Fibroblast of skin of scalp (primary cell): ENCODE measurements at regions not wholly inside any gene's neighbourhood (a gene's known extent, or its start where the extent isn't known, plus 50 kb on each side); places are given as distances from the start of the nearest gene placed in this dataset.

Experiments
- DNase-seq: peaks from one replicate; pipeline ENCODE4 v3.0.0-alpha.2; 2013

DNA sequence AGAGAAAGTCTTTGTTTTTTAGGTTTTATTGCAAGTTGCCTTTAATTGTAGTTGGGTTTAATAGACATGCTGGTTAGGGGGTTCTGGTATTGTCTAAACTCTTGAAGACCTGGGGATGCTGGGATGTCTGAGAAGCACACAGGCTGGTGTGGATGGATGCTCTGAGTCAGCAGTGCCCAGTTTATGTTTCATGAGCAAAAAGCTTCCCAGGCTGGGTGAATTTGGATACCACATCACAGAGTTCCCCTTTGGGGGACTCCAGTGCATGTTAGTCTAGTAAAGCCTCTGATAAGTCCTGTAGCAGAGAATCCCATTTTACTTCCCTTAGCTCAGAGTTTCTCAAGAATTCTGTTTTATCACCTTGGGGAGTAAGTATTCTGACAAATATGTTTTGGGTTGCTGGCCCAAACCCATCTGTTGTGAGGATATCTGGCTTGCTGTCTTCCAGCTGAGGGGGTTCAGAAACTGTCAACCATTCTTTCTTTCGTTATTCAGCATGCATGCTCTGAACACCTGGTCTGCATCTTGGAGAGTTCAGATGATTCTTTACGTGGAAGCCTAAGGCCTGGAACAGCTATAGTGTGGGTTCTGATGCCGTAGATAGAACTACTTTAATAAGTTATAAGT, 509.1 kb downstream of the VRK1 start:
- DNase-seq = no peak

DNA sequence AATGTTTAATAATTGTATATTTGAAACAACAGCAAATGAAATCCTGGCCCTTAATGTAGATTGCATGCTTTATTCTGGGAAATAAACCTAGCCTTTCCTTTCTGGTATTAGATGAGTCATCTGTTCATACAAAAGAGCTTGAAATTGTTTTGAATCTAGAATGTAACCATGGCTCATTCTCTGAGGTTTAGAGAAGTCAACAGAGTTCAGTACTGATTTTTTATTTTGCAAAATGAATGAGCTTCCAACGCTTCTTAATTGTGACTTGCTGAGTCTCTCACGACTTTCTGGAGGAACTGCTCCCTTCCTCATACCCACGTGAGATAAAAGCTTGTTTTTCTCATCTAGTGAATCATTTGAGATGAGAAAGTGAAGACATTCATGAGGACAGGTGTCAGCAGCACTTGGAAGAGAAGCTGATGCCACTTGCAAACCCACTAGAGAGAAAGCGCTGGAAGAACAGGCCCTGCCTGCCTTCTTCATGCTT, 509.6 kb downstream of the VRK1 start:
- DNase-seq = peak; percentile 15

DNA sequence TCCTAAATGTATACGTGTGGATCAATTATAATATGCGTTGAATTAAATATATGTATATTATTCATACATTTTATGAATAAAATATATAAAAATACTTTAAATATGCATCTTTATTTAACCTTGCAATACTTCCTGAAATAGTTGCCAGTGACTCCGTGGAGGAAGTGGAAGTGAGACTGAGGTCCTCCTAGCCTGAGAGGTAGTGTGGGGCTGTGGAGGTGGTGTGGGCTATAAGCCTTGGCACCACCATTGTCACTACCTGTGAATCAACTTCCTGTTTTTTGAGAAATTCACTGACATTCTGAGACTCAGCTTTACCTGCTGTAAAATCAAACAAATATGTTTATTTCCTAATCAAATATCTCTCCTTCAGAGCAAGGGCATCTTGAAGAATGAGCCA, 514.2 kb downstream of the VRK1 start:
- DNase-seq = no peak

DNA sequence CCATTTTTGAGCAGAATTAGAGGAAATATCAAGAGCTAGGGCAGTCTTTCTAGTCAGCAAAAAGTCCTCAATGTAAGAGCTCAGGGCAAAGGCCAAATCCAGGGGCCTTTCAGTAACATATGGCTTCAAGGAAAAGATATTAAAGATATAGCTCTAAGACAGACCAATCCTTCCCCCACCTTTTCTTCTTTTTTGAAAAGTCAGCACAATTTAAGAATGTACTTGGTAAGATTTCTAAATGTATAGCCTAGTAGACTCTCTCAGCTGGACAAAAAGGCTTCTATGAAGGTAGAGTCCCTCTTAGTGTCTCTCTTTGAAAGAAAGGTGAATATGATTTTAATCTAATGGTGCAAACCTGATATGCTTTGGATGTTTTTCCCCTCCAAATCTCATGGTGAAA, 515.7 kb downstream of the VRK1 start:
- DNase-seq = no peak

DNA sequence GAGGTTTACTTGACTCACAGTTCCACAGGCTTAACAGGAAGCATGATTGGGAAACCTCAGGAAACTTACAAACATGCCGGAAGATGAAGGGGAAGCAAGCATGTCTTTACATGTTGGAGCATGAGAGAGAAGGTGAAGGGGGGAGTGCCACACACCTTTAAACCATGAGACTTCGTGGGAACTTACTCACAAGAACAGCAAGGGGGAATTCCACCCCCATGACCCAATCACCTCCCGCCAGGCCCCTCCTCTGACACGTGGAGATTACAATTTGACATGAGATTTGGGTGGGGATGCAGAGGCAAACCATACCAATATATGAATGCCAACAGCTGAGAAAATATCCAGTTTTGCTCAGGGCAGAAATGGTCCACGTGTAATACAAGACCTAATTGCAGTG, 518.6 kb downstream of the VRK1 start:
- DNase-seq = no peak

DNA sequence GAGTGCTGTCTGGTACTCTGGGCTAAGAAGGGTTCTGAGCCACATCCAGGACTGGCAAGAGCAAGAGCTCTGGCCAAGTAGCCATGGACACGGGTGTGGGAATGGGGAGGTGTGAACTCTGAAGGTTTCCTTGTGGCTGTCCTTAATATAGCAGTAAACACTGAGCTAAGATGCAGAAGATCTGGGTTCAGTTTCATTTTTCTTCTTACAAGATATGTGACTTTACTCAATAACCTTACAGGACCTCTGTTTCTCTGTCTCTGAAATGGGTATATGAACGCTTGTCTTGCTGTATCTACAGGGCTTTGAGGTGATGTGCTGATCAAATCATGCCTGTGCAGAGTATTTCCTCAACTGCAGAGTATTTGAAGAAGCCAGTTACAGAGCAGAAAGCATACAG, 521.2 kb downstream of the VRK1 start:
- DNase-seq = no peak

DNA sequence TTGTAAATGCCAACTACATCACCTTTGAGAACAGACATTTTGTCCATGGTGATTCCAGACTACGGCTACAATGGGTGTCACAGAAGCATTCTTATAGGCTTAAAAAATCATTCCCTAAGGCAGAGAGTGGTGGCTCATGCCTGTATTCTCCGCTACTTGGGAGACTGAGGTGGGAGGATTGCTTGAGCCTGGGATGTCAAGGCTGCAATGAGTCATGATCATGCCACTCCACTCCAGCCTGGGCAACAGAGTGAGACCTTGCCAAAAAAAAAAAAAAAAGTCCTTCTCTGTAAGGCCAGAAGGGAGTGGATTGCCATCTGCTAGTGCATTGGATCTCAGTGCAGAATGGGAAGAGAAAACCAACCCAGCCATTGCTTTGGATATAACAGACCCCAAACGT, 522.5 kb downstream of the VRK1 start:
- DNase-seq = no peak

DNA sequence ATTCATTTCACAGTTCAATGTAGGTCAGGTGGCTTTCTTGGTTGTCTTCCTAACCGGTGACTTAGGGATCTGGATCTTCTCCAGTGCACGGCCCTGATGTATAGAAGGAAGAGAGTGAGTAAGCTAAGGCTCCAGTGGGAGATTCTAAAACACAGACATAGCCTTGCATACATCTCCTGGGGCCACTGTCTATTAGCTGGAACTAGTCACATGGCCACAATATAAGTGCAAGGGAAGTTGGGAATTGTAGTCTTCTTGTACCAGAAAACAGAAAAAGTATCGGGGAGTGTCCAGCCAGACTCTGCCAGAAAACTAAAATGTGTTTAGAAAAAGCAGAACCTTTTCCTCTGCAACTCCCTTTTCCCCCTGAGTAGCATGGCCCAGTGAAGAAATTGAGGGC, 531.6 kb downstream of the VRK1 start:
- no peak for DNase-seq

DNA sequence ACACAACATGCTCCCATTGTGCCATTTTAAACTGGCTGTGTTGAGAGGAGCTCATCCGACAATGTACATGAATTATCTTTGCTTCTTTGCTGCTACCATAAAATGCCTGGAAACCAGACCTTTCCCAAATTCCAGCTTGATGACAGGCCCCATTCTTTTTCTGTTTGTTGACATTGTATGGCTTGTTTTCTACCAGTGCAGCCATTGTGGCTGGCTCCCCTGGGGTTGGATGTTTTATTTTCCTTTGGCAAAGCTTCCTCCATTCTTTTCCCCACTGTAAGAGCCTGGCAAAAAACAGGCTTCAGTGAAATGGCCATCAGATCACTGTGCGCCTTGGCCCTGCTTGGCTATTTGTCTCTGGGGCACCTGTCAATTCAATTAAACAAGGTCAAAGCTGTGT, 532.5 kb downstream of the VRK1 start:
- DNase-seq = peak; percentile 40

DNA sequence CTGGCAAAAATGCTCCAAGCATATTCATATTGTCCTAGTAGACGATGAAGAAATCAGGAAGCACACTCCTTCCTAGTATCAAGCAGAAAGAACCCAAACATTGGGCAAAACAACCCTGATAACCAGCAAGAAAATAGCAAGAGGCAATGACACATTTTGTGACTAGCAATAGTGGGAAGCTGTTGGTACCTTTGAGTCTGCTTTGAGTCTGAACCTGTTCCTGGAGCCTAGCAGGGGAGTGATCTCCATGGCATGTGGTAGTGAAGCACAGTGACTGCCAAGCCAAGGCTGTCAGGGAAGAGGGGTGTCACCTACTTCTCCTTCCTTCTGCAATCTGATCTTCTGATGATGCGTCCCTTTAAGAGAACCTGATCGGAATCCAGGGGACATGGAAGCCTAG, 533.9 kb downstream of the VRK1 start:
- DNase-seq = no peak

DNA sequence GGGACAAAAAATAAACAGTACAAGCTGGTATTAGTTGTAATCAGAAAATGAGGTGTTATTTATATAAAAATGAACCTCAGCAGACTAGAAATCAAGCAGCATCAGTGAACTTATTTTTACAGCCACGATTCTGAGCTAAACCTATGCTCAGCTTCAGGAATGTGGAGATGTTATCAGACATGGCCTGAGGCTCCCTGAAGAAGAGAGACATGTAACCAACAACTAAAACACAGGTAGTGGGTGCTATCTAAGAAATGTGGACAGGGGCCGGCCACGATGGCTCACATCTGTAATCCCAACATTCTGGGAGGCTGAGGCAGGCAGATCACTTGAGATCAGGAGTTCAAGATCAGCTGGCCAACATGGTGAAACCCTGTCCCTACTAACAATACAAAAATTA, 534.3 kb downstream of the VRK1 start:
- no peak for DNase-seq

DNA sequence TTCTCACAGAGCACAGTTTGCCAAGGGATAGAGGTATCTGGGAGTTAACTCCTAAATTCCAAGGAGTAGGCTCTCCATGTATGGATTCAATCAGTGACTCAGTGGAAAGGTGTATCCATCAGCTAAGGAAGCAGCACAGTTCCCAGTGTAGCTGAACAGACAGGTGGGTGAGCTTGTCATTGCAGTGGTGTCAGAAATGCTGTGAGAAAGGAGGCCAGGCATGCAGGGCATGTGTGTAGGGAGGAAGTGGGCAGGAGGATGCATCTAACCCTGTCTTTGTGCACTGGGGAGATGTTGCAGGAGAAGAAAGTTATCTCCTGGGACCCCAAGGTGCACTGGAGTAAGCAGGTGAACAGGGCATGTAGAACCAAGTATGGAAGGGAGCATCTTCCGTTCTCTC, 539.0 kb downstream of the VRK1 start:
- DNase-seq = no peak

DNA sequence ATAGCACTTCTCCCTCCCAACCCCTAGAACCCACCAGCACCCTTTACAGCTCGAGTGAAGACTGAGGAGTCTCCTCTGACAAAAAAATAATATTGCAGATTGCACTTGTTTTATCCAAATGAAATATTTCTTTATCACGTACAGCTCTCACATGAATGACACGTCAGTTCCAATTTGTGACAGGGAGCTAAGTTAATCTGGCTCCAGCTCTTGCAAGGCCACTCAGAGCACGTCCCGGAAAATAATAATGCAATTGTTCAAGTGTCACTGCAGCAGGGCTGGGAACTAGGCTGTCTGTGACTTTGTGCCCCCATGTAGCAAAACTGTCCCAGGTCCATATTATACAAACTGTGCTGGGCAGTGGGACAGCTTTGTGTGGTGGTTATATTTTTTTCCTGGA, 539.6 kb downstream of the VRK1 start:
- DNase-seq = no peak

DNA sequence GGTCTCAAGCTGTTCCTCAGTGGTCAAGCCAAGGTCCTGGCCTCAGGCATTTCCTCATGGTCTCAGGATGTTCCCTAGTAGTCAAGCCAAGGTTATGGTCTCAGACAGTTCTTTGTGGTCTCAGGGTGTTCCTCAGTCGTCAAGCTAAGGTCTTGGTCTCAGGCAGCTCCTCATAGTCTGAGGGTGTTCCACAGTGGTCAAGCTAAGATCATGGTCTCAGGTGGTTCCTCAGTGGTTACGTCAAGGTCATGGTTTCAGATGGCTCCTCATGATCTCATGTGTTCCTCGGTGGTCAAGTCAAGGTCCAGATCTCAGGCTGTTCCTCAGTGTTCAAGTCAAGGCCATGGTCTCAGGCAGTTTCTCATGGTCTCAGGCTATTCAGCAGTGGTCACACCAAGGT, 540.1 kb downstream of the VRK1 start:
- no peak for DNase-seq

DNA sequence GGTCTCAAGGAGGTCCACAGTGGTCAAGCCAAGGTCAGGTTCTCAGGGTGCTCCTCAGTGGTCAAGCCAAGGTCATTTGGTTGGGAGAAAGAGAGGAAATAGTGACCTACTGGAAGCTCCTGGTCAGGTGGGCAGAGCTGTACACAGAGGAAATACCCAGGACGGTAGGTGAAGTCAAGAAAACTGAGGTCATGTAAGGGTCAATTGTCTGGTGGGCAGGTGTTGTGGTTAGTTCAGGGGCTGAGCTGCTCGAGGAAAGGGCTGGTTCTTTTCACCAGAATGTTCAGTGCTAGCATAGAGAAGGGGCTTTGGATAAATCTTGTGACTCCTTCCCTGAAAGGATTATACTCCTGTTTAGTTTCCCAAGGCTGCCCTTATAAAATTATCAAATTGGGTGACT, 540.5 kb downstream of the VRK1 start:
- DNase-seq = no peak

DNA sequence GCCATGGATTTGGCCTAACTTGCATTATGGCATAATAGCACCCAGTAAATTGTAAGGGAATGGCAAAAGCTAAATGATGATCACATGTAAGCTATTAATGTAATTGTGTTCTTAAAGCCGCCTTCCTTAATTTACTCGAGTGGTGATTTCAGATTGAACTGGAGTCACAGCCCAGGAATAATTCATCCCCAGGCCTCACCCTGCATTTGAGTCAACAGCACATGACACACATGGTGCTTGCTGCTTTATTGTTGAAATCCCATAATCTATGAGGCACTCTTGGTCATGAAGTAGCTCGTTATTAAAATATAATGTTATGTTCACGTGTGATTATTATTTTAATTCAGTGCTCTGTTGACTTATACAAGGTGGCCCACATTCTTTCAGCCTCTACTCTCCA, 547.5 kb downstream of the VRK1 start:
- no peak for DNase-seq

DNA sequence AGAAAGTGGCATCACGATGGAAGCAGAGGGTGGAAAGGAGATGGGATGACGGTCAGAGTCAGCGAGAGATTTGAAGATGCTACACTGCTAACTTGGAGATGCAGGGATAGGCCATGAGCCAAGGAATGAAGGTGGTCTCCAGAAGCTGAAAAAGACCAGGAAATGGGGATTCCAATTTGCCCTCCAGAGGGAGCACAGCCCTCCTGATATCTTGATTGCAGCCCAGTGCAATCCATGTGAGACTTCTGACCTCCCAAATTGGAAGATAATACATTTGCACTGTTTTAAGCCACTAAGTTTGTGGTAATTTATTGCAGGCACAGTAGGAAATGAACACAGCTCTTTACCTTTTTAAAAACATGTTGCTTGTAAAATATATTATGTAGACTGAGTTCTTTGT, 549.5 kb downstream of the VRK1 start:
- no peak for DNase-seq

DNA sequence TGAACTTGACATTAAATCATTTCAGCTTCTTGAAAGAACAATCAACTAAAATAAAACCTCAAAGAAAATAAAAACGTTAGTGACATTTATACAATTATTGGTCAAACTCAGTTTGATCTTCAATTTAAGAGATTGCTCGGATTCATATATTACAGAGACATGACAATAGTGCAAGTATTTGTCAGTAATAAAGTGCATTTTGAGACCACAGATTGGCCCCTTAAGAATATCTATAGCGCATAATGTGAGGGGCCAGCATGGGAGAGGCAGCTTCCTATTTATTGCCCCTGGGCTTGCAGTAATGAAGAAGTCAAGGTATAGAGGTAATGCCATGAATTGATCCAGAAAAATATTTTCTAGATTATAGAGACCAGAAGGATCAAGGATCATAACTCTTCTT, 552.3 kb downstream of the VRK1 start:
- no peak for DNase-seq

DNA sequence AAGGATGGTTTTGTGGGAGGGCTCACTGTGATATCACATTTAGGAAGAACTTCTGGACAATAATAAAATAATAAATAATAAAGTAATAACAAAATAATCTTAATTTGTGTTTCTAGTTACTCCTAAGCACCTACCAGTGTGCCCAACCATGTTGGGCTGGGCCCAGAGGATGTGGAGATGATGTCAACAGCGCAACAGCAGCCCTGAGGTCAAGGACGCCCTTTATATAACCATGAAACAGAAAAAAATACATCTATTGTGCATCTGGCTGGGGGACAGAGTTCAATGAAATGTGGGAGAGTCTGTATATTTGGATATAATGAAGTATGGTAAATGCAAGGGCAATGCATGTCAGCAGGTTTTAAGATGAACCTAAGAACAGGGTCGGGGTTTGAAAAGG, 552.8 kb downstream of the VRK1 start:
- no peak for DNase-seq

DNA sequence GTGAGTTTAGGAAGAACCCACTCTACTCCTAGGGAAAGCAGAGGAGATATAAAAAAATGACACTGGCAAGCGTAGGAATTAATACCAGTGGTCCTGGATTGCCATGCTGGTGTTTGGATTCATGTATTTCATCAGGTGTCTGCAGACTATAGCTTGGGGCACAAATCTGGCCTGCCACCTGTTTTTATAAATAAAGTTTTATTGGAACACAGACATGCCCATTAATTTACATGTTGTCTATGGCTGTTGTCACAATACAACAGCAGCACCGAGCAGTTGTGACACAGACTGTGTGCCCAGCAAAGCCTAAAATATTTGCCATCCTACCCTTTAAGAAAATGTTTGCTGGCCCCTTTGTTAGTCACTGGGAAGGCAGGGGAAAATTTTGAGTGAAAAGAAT, 553.2 kb downstream of the VRK1 start:
- DNase-seq = no peak

DNA sequence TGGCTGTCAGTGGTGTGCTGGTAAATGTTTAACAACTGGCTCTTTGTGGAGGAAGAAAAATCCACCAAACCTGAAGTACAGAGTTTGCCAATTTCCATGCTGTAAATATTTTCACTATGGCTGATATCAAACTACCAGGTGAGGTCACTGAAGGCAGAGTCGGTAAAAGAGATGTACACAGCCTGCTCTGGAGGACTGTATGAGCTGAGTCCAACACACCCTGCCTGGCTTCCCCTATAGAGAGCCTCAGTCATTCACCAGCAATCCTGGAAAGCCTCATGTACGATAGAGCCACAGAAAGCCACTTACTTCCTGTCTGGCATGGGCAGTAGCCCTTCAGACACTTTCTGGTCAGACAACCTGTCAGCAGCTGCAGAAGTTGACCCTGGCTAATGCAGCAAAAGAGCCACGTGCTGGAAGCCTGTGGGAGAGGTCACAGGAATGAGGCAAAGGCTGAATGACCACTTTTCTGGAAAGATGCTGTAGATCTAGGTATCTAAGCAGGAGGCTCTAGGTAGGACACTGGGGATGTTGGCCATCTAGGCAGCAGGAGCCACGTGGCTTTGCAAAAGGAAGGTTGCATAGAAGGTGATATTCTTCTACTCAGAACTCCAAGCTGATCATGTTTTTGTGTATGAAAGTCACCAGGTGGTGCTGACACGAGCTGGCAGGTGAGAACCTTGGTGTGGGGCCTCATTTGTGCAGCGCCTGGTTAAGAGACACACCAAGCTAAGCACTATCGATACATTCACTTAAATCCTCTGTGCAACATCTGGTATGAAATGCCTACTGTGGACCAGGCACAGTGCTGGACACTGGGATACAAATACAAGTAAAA, 553.9 kb downstream of the VRK1 start:
- no peak for DNase-seq

DNA sequence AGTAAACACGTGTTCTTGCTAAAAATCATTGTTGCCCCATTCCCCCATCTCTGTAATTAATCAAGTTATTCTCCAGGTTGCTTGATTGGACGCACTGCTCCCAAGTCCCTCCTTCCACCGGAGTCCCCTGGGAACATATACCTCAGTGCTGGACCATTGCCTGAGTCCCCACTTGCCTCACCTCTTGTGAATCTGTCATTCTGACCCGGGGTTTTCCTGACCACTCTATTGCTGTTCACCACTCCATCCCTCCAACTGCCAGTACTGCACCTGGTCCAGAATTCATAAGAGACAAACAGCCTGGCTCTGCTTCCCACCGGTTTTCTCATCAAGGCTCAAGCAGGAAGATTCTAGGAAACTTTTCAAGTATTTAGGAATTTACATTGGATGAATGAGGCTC, 555.9 kb downstream of the VRK1 start:
- no peak for DNase-seq

DNA sequence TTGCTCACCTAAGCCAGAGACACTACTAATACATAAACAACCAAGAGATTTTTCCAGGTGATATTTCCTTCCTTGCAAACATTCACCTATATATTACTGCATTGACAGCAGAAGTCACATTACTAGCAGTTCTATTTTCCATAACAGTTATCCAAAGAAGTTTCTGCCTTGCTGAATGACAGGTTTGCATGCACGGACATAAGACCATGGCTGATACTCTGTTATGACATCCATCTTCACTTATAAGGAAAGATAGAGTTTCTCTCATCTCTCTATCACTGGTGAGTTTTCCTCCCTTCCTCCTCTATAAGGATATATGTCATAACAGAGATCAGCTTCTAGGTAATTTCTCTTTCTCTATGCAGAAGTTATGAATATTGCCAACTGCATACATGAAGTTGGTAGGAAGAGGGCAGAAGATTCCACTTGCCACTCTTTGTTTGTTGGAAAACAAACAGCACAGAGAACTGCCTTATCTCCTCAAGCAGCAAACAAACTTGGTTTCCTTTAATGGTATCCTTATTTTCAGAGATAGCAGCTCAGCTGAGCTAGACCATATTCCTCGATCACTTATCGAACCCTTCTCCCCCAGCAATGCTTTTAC, 557.0 kb downstream of the VRK1 start:
- no peak for DNase-seq

DNA sequence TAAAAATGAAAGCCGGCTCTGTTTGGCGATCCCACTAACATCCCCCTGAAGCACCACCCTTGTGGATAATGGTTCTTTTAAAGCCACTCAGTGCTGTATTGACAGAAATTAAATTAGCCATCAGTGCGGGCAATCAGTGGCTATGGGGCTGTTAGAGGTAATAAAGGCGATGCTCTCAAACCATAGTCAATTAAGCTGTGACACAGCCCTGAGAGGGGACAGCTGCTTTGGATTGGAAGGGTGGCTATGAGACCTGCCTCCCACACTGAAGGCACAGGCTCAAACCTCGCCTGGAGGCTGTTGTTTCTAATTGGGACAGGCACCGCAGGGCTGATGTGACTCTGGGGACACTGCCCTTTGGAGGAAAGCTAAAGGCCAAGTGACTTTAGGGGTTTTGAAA, 562.2 kb downstream of the VRK1 start:
- DNase-seq = no peak
